ENCODE measurements at regions not wholly inside any gene's neighbourhood (a gene's known extent, or its start where the extent isn't known, plus 50 kb on each side); places are given as distances from the start of the nearest gene placed in this dataset.
A peak's percentile ranks its signal among the peaks of the same experiment; 100 is the strongest.

DNA sequence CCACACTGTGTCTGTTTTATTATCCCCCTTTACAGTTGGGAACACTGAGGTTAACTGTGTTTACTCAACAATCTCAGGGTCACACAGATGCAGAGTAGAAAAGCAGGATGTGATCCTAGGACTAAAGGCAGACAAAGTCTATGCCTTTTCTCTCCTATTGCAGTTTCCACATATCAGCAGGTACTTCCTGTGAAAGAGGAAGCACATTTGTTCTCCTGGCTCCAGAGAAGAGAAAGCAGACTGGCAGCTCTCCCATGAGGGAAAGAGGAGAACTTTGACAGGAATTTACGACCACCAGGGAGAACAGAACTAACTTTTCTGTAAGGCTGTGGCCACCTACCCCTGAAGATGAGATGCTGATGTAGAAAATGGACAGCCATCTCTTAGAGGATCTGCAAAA, 84.2 kb upstream of the TNC start:
- Histone ChIP-seq H3K4me1 (no peaks in the 10 kb centered on the region), H3K27me3 (peaks cover 0 to 7% (median 0%) of the 10 kb centered on the region in 4 donors), H3K27ac (no peak overlapping the region), H3K36me3 (no peaks in the 10 kb centered on the region), H3K9me3 (no peaks in the 10 kb centered on the region), H3K4me3 (no peak overlapping the region)
- DNase-seq = no peak
- no peak for ATAC-seq
- no peak for TF ChIP-seq CTCF (IDR thresholded peaks at IDR 0.05)
- intact Hi-C loops (cut with DNase I) = no loop called here
- WGBS, 2 donors = 23 to 38% methylated on average over 1 of the region's 1 CpG
- no peak for FAIRE-seq

- no peaks in the 10 kb centered on the region for H3K36me3 ChIP-seq
These were observed 85.2 kb upstream of the TNC start for GRCh38 chr9:115202960-115203751.

GRCh38 chr9:115204904-115205453, 87.0 kb upstream of the TNC start:
- FAIRE-seq (no peak), DNase-seq (no peak), ATAC-seq (peak in 1 of 4 donors; percentile 45)
- Histone ChIP-seq H3K36me3 (no peaks in the 10 kb centered on the region), H3K4me1 (no peaks in the 10 kb centered on the region), H3K27ac (no peak overlapping the region), H3K9me3 (no peaks in the 10 kb centered on the region), H3K27me3 (no peaks in the 10 kb centered on the region), H3K4me3 (no peak overlapping the region)
- WGBS, 2 donors = 42 to 45% methylated on average over 1 of the region's 1 CpG
- no peak for TF ChIP-seq CTCF (IDR thresholded peaks at IDR 0.05)
- intact Hi-C loops (cut with DNase I) = no loop called here

More at GRCh38 chr9:115202960-115203751, 85.2 kb upstream of the TNC start:
- Histone ChIP-seq H3K27ac (no peak overlapping the region), H3K27me3 (no peaks in the 10 kb centered on the region), H3K9me3 (no peaks in the 10 kb centered on the region), H3K4me1 (no peaks in the 10 kb centered on the region), H3K4me3 (no peak overlapping the region)
- DNase-seq = no peak
- WGBS, 2 donors = 50 to 56% methylated on average over 2 of the region's 2 CpGs
- FAIRE-seq = no peak
- TF ChIP-seq CTCF (IDR thresholded peaks at IDR 0.05) = no peak
- ATAC-seq = no peak
- intact Hi-C loops (cut with DNase I) = no loop called here

- no peak for TF ChIP-seq CTCF (IDR thresholded peaks at IDR 0.05)
- Histone ChIP-seq H3K4me1 (no peaks in the 10 kb centered on the region), H3K4me3 (no peak overlapping the region), H3K9me3 (no peaks in the 10 kb centered on the region), H3K27me3 (no peaks in the 10 kb centered on the region), H3K36me3 (no peaks in the 10 kb centered on the region), H3K27ac (no peak overlapping the region)
- FAIRE-seq (no peak), ATAC-seq (no peak), DNase-seq (no peak)
- intact Hi-C loops (cut with DNase I) = no loop called here
- WGBS, 2 donors = 39 to 66% methylated on average over 3 of the region's 3 CpGs
These were observed 89.3 kb upstream of the TNC start for GRCh38 chr9:115207003-115207836.
